GM21526 (cell line): ENCODE measurements at regions not wholly inside any gene's neighbourhood (a gene's known extent, or its start where the extent isn't known, plus 50 kb on each side); places are given as distances from the start of the nearest gene placed in this dataset.

Experiments
- ATAC-seq: cut with Tn5 transposase; IDR thresholded peaks from one replicate; pipeline ENCODE4 v1.9.1; 2021; ENCODE audit warnings: moderate library complexity; ENCODE audit not compliant: unreplicated experiment, low FRiP score

- ATAC-seq, result no peak
Measured at GRCh38 chr14:62001963-62002362, 239.7 kb downstream of the SNAPC1 start.

DNA sequence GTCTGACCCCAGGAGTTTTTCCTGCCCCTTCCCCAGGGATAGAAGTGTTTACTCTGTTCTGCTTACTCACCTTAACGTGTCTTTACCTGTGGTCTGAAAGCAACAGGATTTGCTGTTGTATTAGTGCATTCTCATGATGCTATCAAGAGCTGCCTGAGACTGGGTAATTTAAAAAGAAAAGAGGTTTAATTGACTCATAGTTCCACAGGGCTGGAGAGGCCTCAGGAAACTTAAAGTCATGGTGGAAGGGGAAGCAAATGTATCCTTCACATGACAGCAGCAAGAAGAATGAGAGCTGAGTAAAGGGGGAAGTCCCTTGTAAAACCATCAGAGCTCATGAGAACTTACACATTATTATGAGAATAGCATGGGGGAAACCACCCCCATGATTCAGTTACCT, 240.4 kb downstream of the SNAPC1 start:
- ATAC-seq, result no peak

DNA sequence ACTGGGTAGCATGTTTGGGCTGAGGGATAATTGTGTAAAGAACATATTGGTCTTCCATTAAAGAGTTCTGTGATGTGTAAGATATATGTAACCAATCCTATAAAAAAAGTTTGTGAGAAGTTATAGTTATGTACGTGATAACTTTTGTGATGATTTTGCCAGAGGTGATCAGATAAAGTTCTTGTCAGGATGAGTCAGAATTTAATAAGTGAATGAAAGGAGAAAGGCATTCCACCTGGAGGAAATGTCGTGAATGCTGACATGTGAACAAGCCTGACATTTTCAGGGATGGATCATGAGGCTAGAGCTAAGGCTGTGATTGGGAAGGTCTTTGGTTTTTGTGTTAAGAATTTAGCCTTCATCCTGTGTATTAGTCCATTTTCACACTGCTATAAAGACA, 241.5 kb downstream of the SNAPC1 start:
- no peak for ATAC-seq

DNA sequence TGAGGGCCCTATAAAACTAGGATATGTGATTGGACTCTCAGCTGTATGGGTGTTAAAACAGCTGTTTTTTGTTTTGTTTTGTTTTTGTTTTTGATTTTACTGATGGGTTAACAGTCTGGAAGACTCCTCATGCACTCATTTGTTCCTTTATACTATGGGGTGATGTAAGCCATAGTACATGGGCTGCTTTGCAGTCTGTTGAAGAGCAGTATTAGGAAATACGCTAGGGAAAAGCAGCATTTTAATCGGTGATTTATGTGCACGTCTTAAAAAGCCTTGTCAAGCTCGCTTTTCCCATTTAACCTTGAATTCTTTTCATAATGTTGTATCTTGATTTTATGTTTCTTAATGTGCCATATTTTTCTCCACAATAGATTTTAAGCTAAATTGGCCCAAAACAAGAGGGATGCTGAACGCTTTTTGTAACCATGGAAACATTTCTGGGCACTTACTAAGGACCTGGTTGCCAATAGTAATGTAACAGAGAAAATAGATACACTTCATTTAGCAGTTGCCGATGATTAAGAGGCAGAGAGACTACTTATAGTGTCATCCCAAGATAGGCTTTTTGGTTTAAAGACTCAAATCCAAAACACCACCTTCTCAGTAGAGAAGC, 244.0 kb downstream of the SNAPC1 start:
- no peak for ATAC-seq

DNA sequence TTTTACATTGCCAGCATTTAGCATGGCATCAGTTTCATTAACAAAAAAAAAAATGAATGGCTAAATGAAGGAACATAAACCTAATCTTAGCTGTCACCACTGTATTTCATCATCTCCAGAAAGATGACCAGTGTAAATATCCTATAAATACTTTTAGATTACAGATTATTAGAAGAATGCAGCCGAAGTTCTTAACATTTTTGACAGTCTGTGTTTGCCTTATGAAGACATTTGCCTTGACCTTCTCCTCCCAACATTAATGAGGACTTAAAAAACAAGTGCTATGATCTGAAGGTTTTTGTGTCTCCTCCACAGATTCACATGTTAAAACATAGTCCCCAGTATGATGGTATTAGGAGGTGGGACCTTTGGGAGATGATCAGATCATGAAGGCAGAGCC, 253.0 kb downstream of the SNAPC1 start:
- no peak for ATAC-seq

DNA sequence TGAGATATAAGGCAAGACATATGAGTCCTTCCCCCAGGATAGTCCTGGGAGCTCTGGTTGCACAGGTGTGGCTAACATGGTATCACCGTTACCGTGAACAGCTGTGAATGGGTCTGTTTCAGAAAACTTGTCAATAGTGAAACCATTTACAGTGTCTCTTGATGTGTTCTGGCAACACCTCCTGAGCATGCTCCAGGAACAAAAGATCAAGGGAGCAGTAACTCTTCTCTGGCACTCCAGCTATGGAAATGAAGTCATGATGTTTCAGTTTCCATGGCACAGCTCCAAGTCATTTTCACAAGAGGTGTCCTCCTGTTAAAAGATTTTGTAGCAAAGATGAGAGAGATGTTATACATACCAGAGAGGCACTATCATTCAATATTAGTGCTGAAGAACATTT, 253.7 kb downstream of the SNAPC1 start:
- no peak for ATAC-seq

DNA sequence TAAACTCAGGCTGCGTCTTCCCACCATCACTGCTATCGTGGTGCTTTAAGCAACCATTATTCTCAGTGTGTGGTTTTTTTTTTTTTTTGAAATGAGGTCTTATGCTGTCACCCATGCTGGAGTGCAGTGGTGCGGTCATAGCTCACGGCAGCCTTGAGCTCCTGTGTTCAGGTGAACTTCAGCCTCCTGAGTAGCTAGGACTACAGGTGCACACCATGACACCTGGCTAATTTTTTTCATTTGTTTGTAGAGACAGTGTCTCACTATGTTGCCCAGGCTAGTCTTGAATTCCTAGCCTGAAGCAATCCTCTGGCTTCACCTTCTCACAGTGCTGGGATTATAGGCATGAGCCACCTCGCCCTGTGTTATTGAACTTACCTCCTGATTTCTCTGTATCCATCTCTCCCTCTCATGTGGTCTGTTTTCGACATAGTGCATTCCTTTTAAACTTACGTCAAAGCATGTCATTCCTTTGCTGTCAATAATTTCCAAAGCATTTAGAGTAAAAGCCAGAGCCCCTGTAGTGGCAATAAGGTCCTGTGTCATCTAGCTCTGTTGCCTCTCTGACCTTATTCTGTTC, 255.5 kb downstream of the SNAPC1 start:
- ATAC-seq, result no peak

- ATAC-seq, result no peak
Measured at GRCh38 chr14:62018606-62019005, 256.4 kb downstream of the SNAPC1 start.

DNA sequence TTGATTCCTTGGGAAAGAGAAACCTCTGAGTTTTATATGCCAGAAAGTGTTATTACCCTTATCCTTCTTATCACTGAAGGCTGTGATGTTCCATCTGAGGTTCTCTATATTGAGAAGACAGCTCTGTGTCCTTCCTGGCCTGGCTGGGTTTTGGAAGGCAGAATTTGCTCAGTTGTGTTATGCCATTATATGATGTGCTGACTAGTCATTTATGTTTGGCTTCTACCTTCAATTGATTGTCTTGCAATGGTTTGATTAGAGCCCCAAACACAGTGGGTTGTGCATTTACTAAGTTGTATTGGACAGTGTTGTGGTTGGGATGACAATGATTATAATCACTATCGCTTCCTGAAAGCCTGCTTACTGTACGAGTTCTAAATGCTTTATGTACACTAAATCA, 265.7 kb downstream of the SNAPC1 start:
- ATAC-seq, result no peak

DNA sequence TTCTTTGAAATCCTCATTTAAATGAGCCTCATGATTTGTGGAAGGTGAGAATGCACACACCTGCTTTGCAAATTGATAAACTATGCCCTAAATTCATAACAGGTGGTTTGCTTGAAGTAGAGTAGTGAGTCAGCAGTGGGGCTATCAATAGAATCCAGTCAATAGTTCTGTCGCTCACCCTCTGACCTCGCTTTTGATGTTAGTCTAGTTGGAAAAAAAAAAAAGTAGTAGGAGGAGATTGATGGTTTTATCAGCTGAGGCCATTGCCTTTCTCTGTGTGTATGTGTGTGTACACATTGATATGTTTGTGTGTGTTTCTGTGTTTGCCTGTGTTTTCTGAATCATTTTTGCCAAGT, 267.3 kb downstream of the SNAPC1 start:
- no peak for ATAC-seq

DNA sequence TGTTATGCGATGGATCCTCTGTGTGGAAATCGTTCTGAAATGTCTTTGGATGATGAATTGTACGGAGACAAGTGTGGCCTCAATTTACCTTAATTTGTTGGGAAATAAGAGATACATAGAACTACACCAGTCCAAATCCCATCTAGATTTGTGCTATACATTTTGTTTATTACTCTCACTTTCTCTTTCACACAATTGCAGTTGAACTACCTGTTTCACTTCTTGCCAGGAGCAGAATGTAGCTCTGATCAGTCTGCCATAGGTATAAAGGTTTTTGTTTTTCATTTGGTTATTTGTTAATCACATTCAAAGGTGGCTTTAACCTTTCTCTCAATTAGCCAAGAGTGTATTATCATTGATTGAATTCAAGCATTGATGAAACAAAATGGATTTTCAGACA, 268.2 kb downstream of the SNAPC1 start:
- peak; percentile 60 for ATAC-seq

- no peak for ATAC-seq
Measured at GRCh38 chr14:62031504-62031903, 269.3 kb downstream of the SNAPC1 start.

DNA sequence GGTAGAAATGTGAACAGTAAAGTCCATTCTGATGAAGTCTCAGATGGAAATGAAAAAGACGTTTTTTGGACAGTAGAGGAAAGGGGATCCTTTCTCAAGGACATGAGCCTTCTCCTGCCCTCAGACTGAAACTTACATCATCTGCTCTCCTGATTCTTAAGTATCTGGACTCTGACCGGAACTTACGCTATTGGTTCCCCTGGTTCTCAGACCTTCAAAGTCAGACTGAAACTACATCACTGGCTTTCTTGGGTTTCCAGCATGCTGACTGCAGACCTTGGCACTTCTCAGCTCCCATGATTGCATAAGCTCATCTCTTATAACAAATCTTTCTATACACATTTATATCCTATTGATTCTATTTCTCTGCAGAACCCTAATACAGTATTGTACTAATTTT, 291.0 kb downstream of the SNAPC1 start:
- no peak for ATAC-seq

DNA sequence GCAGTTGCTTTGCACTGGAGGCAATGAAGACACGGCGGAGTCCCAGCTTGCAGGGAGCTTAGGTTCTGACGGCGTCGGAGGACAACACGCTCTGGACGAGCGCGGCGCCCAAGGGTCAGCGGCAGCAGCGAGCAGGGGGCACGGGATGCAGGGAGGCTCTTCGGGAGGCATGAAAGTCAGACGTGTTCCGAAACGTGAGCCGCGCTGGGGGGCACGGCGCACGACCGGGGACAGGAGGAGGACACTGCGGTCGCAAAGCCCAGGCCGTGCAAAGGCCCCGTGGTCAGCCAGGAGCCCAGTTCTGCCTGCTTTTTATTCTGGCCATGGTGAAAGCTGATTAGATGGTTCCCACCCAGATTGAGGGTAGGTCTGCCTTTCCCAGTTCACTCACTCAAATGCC, 294.6 kb downstream of the SNAPC1 start:
- no peak for ATAC-seq

GRCh38 chr14:62062645-62063044, 300.4 kb downstream of the SNAPC1 start:
- no peak for ATAC-seq

DNA sequence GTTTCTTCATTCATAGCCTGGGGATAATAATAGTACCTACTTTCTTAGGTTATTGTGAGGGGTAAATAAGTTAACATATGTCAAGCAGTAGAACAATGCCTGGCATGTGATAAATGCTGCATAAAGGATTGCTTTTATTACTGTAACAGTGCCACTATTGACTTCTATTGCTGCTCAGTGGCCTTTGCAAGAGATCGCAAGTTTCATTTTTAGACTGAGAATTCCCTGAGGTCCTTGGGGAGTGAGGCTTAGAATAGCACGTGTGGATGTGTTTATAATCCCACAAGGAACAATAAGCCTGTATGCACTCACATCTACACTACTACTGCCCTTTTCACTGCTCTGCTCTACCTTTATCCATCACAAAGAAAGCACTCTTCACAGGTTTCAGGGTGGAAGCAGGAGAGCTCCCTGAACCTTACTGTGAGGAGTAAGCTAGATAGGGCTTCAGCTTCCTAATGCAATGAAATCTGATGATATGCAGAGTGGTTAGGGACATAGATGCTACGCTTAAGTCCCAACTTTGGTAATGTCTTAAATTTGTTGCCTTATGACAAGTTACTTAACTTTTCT, 302.6 kb downstream of the SNAPC1 start:
- ATAC-seq, result no peak

DNA sequence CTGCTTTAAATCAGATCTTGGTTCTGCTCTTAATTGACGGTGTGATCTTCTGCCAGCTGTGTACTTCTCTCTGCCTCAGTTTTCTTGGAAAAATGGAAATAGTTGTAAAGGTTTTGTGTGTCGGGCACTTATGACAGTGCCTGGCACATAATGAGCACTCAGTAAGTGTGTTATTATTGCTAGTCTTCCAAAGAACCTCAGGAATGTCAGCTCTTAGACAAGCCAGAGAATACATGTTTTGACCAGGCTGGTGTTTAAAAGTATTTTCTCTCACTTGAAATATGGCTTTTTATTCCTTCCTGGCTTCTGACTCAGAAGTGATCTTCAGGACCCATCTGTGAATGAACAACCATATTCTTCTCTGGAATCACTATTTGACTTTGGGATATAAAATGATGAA, 304.1 kb downstream of the SNAPC1 start:
- no peak for ATAC-seq

- no peak for ATAC-seq
Measured at GRCh38 chr14:62071039-62071438, 308.8 kb downstream of the SNAPC1 start.

GRCh38 chr14:62076368-62076767, 314.1 kb downstream of the SNAPC1 start:
- ATAC-seq, result no peak

DNA sequence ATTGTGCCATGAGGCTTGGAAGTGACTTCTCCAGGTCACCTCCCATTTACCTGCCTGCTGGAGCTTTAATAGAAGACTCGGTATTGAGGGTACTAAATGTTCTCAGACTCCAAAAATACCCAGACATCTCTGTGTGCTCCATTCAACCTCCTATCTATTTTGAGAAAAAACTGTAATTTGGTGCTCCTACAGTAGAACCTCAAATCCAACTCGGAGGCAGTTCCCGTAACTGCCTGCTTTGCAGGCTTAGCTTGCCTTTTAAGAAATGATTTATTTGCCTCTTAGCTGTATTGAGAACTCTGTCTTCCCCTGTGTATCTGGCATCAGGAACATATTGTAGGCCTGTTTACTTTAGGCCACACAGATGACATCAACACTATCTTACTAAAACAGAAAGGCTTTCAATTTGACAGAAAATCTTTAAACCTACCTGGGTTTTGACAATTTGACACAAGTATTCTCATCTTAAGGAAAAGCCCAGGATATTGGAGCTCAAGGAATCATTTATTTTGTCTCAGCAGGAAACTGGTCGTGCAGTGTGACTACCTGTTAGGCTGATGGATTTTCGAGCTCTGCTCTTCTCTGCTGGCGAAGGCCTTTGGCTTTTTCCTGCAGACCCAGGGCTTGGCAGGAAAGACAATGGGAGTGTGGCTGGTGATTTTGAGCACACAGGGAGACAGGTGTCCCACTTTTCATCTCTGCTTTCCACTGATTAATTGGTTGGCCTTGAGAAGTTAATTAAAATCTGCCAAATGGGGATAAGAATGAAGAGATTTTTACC, 314.8 kb downstream of the SNAPC1 start:
- no peak for ATAC-seq

DNA sequence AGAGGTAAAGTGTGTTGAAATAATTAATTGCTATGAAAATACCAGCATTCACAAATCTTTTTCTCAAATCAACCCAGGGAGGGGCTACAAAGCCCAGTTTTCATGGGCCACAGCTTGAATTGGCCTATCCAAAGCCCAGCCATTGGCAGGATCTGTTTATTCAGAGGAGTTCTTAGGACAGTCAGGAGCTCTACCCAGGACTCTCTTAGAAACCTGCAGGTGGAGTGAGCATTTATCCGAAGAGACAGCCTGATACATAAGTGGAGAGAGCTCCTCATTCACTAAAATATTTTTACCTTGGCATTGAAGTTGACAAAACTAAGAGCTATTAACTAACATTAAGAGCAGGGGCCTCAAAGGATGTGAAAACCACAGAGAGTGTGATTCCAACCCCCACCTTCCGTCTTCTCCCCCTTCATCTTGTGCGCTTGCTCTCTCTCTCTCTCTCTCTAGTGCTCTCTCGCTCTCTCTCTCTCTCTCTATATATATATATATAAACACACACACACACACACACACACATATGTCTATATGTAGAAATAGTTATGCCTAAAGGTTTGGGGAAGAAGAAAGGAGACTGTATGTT, 315.5 kb downstream of the SNAPC1 start:
- no peak for ATAC-seq
